Heart left ventricle (tissue), 16 donors: ENCODE measurements at regions not wholly inside any gene's neighbourhood (a gene's known extent, or its start where the extent isn't known, plus 50 kb on each side); places are given as distances from the start of the nearest gene placed in this dataset.

Experiments used
- ATAC-seq, 4 donors: fragments of 200-7000 bp; cut with Tn5 transposase; one replicate each; pipeline ENCODE4 v1.9.1; 2020 to 2022; ENCODE audit warnings: moderate library complexity in 4 of 4, mild to moderate bottlenecking in 3 of 4, moderate number of reproducible peaks in 1 of 4
- DNase-seq, 5 donors: peaks; one replicate each; pipeline ENCODE4 v3.0.0-alpha.2; 2020
- H3K27ac ChIP-seq, 12 donors: fragments of 200-600 bp; sonication (generic) in 4 of 12; one replicate each; pipeline versions ENCODE4 v1.5.0 to v1.8.0; 2016 to 2022; ENCODE audit warnings: mild to moderate bottlenecking in 2 of 12
- H3K27me3 ChIP-seq, 9 donors: fragments of 200-600 bp; sonication (generic) in 2 of 9; one replicate each; pipeline versions ENCODE4 v1.5.1 to v1.8.0; 2016 to 2022; ENCODE audit warnings: mild to moderate bottlenecking in 3 of 9
- H3K36me3 ChIP-seq, 9 donors: fragments of 200-600 bp; sonication (generic) in 2 of 9; one replicate each; pipeline versions ENCODE4 v1.5.0 to v1.8.0; 2018 to 2022; ENCODE audit warnings: mild to moderate bottlenecking in 2 of 9
- H3K4me1 ChIP-seq, 12 donors: fragments of 200-600 bp; sonication (generic) in 4 of 12; one replicate each; pipeline versions ENCODE4 v1.5.0 to v1.8.0; 2016 to 2022; ENCODE audit warnings: mild to moderate bottlenecking in 3 of 12
- H3K4me3 ChIP-seq, 12 donors: fragments of 200-600 bp; sonication (generic) in 4 of 12; one replicate each; pipeline versions ENCODE4 v1.5.0 to v1.8.0; 2017 to 2022; ENCODE audit warnings: mild to moderate bottlenecking in 9 of 12, moderate library complexity in 4 of 12
- H3K9me3 ChIP-seq, 12 donors: fragments of 200-600 bp; sonication (generic) in 4 of 12; one replicate each; pipeline versions ENCODE4 v1.5.0 to v1.8.0; 2016 to 2022; ENCODE audit warnings: mild to moderate bottlenecking in 1 of 12
- CTCF ChIP-seq, 12 donors: fragments of 200-600 bp; sonication (generic) in 4 of 12; IDR thresholded peaks; one replicate each; pipeline versions ENCODE4 v1.5.0 to v1.8.0; 2018 to 2022; ENCODE audit warnings: antibody characterized with exemption in 12 of 12, mild to moderate bottlenecking in 5 of 12
- POLR2A ChIP-seq, 2 donors: fragments of 450-650 bp; IDR thresholded peaks; one replicate each; pipeline ENCODE4 v1.6.1; 2017; ENCODE audit warnings: antibody characterized with exemption in 2 of 2, mild to moderate bottlenecking in 2 of 2, moderate library complexity in 2 of 2
- WGBS, 4 donors: extraction: QIAGEN DNeasy Blood & Tissue Kit in 2 of 4; methylation state at CpG; one replicate each; pipeline versions ENCODE4 v1.1.5 to v1.1.7; 2013 to 2018; 5-methylcytosine and 5-hydroxymethylcytosine counted together
- intact Hi-C, 10 donors: fragments of 100-400 bp; cut with DNase I; formaldehyde crosslinking; loops; one replicate each; pipeline versions ENCODE4 v1.11.1 to v1.14.2; 2022
- donor health status: ischemic (EF 13 %, LVEDD 7.1; RV severe dilation, severe dysfunction).
- donor health status: healthy with polysubstance abuse.
- donor health status: DM: no; HTN: yes; CAD: no.
- donor health status: DM: no; HTN: no; CAD: no.
- donor health status: ischemic (EF 25% LVEDD 6.9; RV normal size, moderate dysfunction).
- donor health status: ischemic (EF 25% LVEDD 5.7; RV mildly dilated, moderate dysfunction).
- donor health status: healthy.
- donor health status: DM: yes; HTN: yes; CAD: no.
- donor health status: ischemic (EF 35%, LVEDD 5.7; RV mildly dilated, moderate dysfunction).
- donor health status: nonischemic (EF 11% LVEDD 7.7; RV severe dilation, severe dysfunction).
- donor health status: DM: yes; HTN: yes; CAD: no.
- donor health status: PGD.
- donor health status: ischemic (EF 29% LVEDD 5.4; RV normal size, mild dysfunction).
- donor health status: nonischemic (EF 23%, LVEDD 6.1; RV moderate dilation, normal function).

- peaks cover 0 to 44% (median 12%) of the 10 kb centered on the region in 12 donors for H3K9me3 ChIP-seq
- no peaks in the 10 kb centered on the region for H3K27me3 ChIP-seq
- no peak overlapping the region for H3K27ac ChIP-seq
- TF ChIP-seq POLR2A (IDR thresholded peaks at IDR 0.05) (no peak), CTCF (IDR thresholded peaks at IDR 0.05) (no peak)
- intact Hi-C loops = no loop called here
- WGBS, 4 donors = 84 to 95% (median 91%) methylated on average over 4 of the region's 4 CpGs
- H3K36me3 ChIP-seq = no peaks in the 10 kb centered on the region
- H3K4me3 ChIP-seq = no peak overlapping the region
- ATAC-seq (no peak), DNase-seq (no peak)
- no peaks in the 10 kb centered on the region for H3K4me1 ChIP-seq
Measured at GRCh38 chr2:4718777-4719176, 973.4 kb upstream of the SOX11 start.

DNA sequence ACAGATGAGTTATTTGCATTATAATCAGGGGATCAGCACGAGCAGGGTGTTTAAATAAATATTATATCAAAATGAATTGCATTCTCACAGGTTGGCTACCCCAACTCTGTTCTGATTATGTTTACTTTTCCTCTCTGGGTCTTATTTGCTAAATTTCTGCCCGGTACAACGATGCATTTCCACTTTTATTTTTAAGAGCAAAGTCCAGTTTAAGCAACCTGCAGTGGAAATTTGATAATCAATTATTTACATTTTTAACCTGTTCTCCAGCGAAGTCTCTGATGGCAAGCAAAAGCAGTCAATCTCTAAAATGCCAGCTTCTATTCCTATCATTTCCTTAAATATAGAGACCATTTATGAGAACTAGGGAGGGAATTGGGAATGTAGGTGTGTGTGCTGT lies 966.6 kb upstream of the SOX11 start:
- intact Hi-C loops = no loop called here
- TF ChIP-seq CTCF (IDR thresholded peaks at IDR 0.05) (no peak), POLR2A (IDR thresholded peaks at IDR 0.05) (no peak)
- Histone ChIP-seq H3K27me3 (no peaks in the 10 kb centered on the region), H3K4me3 (no peak overlapping the region), H3K9me3 (no peaks in the 10 kb centered on the region), H3K27ac (no peak overlapping the region), H3K4me1 (no peaks in the 10 kb centered on the region), H3K36me3 (no peaks in the 10 kb centered on the region)
- no peak for ATAC-seq
- DNase-seq = no peak
- WGBS, 4 donors = 75 to 86% (median 80%) methylated on average over 4 of the region's 4 CpGs

DNA sequence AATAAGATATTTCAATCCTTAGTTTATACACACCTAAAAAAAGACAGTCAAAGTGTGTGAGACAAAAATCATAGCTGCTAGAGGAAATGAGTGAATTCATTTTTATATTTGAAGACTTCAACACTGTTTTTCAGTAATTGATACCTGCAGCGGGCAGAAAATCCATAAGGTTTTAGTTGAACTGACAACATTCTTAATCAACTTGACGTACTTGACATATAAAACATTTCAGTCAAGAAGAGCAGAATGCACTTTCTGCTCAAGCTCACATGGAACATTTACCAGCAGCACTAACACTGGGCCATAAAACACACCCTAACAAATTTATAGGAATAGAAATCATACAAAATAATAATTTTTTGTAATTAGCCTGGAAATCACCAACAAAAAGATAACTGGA lies 959.6 kb upstream of the SOX11 start:
- Histone ChIP-seq H3K4me1 (no peaks in the 10 kb centered on the region), H3K27me3 (no peaks in the 10 kb centered on the region), H3K27ac (no peak overlapping the region), H3K9me3 (no peaks in the 10 kb centered on the region), H3K36me3 (no peaks in the 10 kb centered on the region), H3K4me3 (no peak overlapping the region)
- 88 to 93% (median 90%) methylated on average over 2 of the region's 2 CpGs for whole genome bisulfite sequencing, 4 donors
- DNase-seq (no peak), ATAC-seq (no peak)
- TF ChIP-seq POLR2A (IDR thresholded peaks at IDR 0.05) = no peak
- no peak for TF ChIP-seq CTCF (IDR thresholded peaks at IDR 0.05)
- intact Hi-C loops = no loop called here

- H3K27me3 ChIP-seq = no peaks in the 10 kb centered on the region
- no peak for TF ChIP-seq POLR2A (IDR thresholded peaks at IDR 0.05)
- no peak for TF ChIP-seq CTCF (IDR thresholded peaks at IDR 0.05)
- 32 to 41% (median 40%) methylated on average over 12 of the region's 12 CpGs for WGBS, 4 donors
- no peaks in the 10 kb centered on the region for H3K36me3 ChIP-seq
- H3K4me1 ChIP-seq = no peaks in the 10 kb centered on the region
- intact Hi-C loops = no loop called here
- no peak for DNase-seq
- no peak overlapping the region for H3K27ac ChIP-seq
- no peak for ATAC-seq
- peaks cover 0 to 18% (median 0%) of the 10 kb centered on the region in 12 donors for H3K9me3 ChIP-seq
- no peak overlapping the region for H3K4me3 ChIP-seq
Measured at GRCh38 chr2:4745056-4745991, 946.9 kb upstream of the SOX11 start.
